ENCODE measurements at regions not wholly inside any gene's neighbourhood (a gene's known extent, or its start where the extent isn't known, plus 50 kb on each side); places are given as distances from the start of the nearest gene placed in this dataset.

DNA sequence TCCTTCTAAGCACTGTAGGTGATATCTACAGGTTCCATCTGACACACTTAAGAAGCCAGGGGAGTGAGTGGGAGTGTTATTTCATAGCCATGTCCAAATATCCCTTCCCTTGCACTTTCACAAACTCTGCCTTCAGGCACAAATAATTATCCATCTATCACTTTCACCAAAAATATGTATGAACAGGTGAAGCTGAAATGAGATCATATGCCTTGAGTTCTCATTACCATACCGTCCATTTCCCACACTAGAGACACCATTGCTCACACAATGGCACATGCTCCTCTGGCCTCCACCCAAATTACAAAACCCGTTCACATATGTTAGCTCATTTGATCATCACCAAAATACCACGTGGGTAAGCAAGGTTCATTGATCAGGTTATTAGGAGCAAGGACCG lies 151.9 kb upstream of the BNIP2 start:
- TF ChIP-seq ZFX (IDR thresholded peaks at IDR 0.05) (no peak), CTCF (conservative IDR thresholded peaks at IDR 0.05) (no peak)
